Stimulated activated CD8-positive, alpha-beta memory T cell treated with anti-CD3 and anti-CD28 coated beads, Interleukin-15, amount 100 ng/mL, for 4 hours (primary cell): ENCODE measurements at regions not wholly inside any gene's neighbourhood (a gene's known extent, or its start where the extent isn't known, plus 50 kb on each side); places are given as distances from the start of the nearest gene placed in this dataset.
"Not testable (repeated sequence)": the region's sequence is repeated elsewhere in the genome, so short reads cannot be mapped to it uniquely, and the experiment has no call there.

Source experiments
- DNase-seq, 2 donors: peaks; one replicate each; pipeline ENCODE4 v3.0.0-alpha.2; 2020; ENCODE audit warnings: low read depth in 2 of 2

GRCh38 chr5:39558541-39558940 lies 133.8 kb upstream of the DAB2 start:
- DNase-seq = no peak

- no peak for DNase-seq
Observed at GRCh38 chr5:39555788-39556187, 131.0 kb upstream of the DAB2 start.

GRCh38 chr5:39547553-39548154 lies 122.9 kb upstream of the DAB2 start:
- no peak for DNase-seq

- no peak for DNase-seq
Observed at GRCh38 chr5:39544941-39545340, 120.2 kb upstream of the DAB2 start.

- no peak for DNase-seq
Observed at GRCh38 chr5:39543335-39543734, 118.6 kb upstream of the DAB2 start.

GRCh38 chr5:39542511-39543285 lies 117.9 kb upstream of the DAB2 start:
- no peak for DNase-seq

- no peak for DNase-seq
Observed at GRCh38 chr5:39541920-39542319, 117.1 kb upstream of the DAB2 start.

- no peak for DNase-seq
Observed at GRCh38 chr5:39539470-39539869, 114.7 kb upstream of the DAB2 start.

GRCh38 chr5:39534690-39535089 lies 109.9 kb upstream of the DAB2 start:
- no peak for DNase-seq

- DNase-seq = no peak
Observed at GRCh38 chr5:39533749-39534148, 109.0 kb upstream of the DAB2 start.

- no peak for DNase-seq
Observed at GRCh38 chr5:39532511-39532910, 107.7 kb upstream of the DAB2 start.

- no peak for DNase-seq
Observed at GRCh38 chr5:39531306-39531705, 106.5 kb upstream of the DAB2 start.

- no peak for DNase-seq
Observed at GRCh38 chr5:39526914-39527477, 102.2 kb upstream of the DAB2 start.

GRCh38 chr5:39525781-39526180 lies 101.0 kb upstream of the DAB2 start:
- not testable (repeated sequence) for DNase-seq

- DNase-seq = no peak
Observed at GRCh38 chr5:39525271-39525670, 100.5 kb upstream of the DAB2 start.

GRCh38 chr5:39523821-39524220 lies 99.0 kb upstream of the DAB2 start:
- no peak for DNase-seq

- DNase-seq = no peak
Observed at GRCh38 chr5:39521940-39522590, 97.3 kb upstream of the DAB2 start.

- no peak for DNase-seq
Observed at GRCh38 chr5:39521098-39521860, 96.5 kb upstream of the DAB2 start.

- DNase-seq = no peak
Observed at GRCh38 chr5:39520232-39520572, 95.4 kb upstream of the DAB2 start.

GRCh38 chr5:39519566-39520231 lies 94.9 kb upstream of the DAB2 start:
- no peak for DNase-seq

GRCh38 chr5:39519079-39519478 lies 94.3 kb upstream of the DAB2 start:
- no peak for DNase-seq

- no peak for DNase-seq
Observed at GRCh38 chr5:39518516-39518915, 93.7 kb upstream of the DAB2 start.
